HL-60 (cell line): ENCODE measurements at regions not wholly inside any gene's neighbourhood (a gene's known extent, or its start where the extent isn't known, plus 50 kb on each side); places are given as distances from the start of the nearest gene placed in this dataset.
A peak's percentile ranks its signal among the peaks of the same experiment; 100 is the strongest.

Experiments used
- DNase-seq, 2 experiments: peaks; one replicate each; pipeline ENCODE4 v3.0.0-alpha.2; 2010 to 2020; ENCODE audit warnings: low read depth in 1 of 2, low spot score in 1 of 2
- H3K27ac ChIP-seq: fragments of 250-450 bp; sonication (Bioruptor Pico); replicated peaks from 2 replicates; pipeline ENCODE4 v1.5.1; 2020; ENCODE audit warnings: mild to moderate bottlenecking, moderate library complexity
- H3K27me3 ChIP-seq: fragments of 250-450 bp; sonication (Bioruptor Pico); 2 replicates; pipeline ENCODE4 v1.5.1; 2021; ENCODE audit warnings: mild to moderate bottlenecking, moderate library complexity; ENCODE audit not compliant: insufficient read depth, poor library complexity, severe bottlenecking
- H3K4me3 ChIP-seq: replicated peaks from 2 replicates; pipeline ENCODE4 v1.5.1; 2011; ENCODE audit warnings: mild to moderate bottlenecking, control low read depth, low read length; ENCODE audit not compliant: insufficient read depth
- CTCF ChIP-seq: IDR thresholded peaks from one replicate; pipeline ENCODE4 v1.5.1; 2011; ENCODE audit warnings: low read length, control low read depth, inconsistent platforms; ENCODE audit not compliant: insufficient read depth
- GABPA ChIP-seq: IDR thresholded peaks from 2 replicates; pipeline ENCODE4 v1.6.1; 2012; ENCODE audit warnings: low read depth
- POLR2AphosphoS5 ChIP-seq: IDR thresholded peaks from 2 replicates; pipeline ENCODE4 v1.6.1; 2012; ENCODE audit warnings: low read depth
- REST ChIP-seq: IDR thresholded peaks from 2 replicates; pipeline ENCODE4 v1.6.1; 2012; ENCODE audit warnings: low read depth; ENCODE audit not compliant: insufficient replicate concordance
- SPI1 ChIP-seq: IDR thresholded peaks from 2 replicates; pipeline ENCODE4 v1.6.1; 2012; ENCODE audit warnings: low read depth, mild to moderate bottlenecking, borderline replicate concordance

GRCh38 chr5:87845734-87846133, 422.9 kb downstream of the TMEM161B start:
- no peak for DNase-seq
- no peak overlapping the region for H3K4me3 ChIP-seq
- H3K27ac ChIP-seq = no peak overlapping the region
- H3K27me3 ChIP-seq = no peaks in the 10 kb centered on the region
- no peak for TF ChIP-seq SPI1
- no peak for TF ChIP-seq CTCF
- no peak for TF ChIP-seq REST
- no peak for TF ChIP-seq POLR2AphosphoS5
- TF ChIP-seq GABPA = no peak

- H3K4me3 ChIP-seq = no peak overlapping the region
- no peak overlapping the region for H3K27ac ChIP-seq
- no peaks in the 10 kb centered on the region for H3K27me3 ChIP-seq
- TF ChIP-seq GABPA (no peak), CTCF (no peak), POLR2AphosphoS5 (no peak), SPI1 (no peak), REST (no peak)
- no peak for DNase-seq
Observed at GRCh38 chr5:87844866-87845265, 423.8 kb downstream of the TMEM161B start.

- no peak overlapping the region for H3K4me3 ChIP-seq
- H3K27me3 ChIP-seq = no peaks in the 10 kb centered on the region
- DNase-seq = no peak
- no peak overlapping the region for H3K27ac ChIP-seq
- no peak for TF ChIP-seq POLR2AphosphoS5
- TF ChIP-seq SPI1 = no peak
Observed at GRCh38 chr5:87844449-87844848, 424.2 kb downstream of the TMEM161B start.

GRCh38 chr5:87836696-87837095, 424.0 kb upstream of the CCNH start:
- no peaks in the 10 kb centered on the region for H3K27me3 ChIP-seq
- no peak overlapping the region for H3K4me3 ChIP-seq
- DNase-seq = no peak
- TF ChIP-seq SPI1 (peak; percentile 61; the same call in 1 of the 2 replicates), CTCF (no peak)
- H3K27ac ChIP-seq = no peak overlapping the region
